ENCODE measurements at regions not wholly inside any gene's neighbourhood (a gene's known extent, or its start where the extent isn't known, plus 50 kb on each side); places are given as distances from the start of the nearest gene placed in this dataset.

DNA sequence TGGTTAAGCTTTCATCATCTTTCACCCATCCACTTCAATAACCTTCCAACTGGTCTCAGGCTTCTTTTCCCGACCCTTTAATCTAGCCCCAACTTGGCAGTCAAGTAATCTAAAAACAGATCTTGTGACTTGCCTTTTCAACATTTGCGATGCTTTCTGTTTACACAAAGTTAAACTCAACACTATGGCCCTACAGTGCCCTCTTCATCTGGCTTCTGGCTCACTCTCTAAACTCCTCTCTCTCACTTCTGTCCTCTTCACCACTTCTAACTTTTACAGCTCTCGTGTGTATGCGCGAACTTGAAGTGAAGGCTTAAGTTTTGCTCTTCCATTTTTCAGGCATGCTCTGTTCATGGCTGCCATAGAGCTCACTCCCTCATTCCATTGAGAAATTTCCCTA lies 1122.3 kb upstream of the ADGRL2 start:
- TF ChIP-seq, protein P1, sequence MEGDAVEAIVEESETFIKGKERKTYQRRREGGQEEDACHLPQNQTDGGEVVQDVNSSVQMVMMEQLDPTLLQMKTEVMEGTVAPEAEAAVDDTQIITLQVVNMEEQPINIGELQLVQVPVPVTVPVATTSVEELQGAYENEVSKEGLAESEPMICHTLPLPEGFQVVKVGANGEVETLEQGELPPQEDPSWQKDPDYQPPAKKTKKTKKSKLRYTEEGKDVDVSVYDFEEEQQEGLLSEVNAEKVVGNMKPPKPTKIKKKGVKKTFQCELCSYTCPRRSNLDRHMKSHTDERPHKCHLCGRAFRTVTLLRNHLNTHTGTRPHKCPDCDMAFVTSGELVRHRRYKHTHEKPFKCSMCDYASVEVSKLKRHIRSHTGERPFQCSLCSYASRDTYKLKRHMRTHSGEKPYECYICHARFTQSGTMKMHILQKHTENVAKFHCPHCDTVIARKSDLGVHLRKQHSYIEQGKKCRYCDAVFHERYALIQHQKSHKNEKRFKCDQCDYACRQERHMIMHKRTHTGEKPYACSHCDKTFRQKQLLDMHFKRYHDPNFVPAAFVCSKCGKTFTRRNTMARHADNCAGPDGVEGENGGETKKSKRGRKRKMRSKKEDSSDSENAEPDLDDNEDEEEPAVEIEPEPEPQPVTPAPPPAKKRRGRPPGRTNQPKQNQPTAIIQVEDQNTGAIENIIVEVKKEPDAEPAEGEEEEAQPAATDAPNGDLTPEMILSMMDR (IDR thresholded peaks at IDR 0.05; ENCODE audit: insufficient read depth, low read length) = no peak
- TF ChIP-seq POLR2AphosphoS5 (IDR thresholded peaks at IDR 0.05; ENCODE audit: low read depth) (no peak), REST (IDR thresholded peaks at IDR 0.05; ENCODE audit: insufficient replicate concordance, low read depth) (no peak)
